IMR-90 (cell line): ENCODE measurements at regions not wholly inside any gene's neighbourhood (a gene's known extent, or its start where the extent isn't known, plus 50 kb on each side); places are given as distances from the start of the nearest gene placed in this dataset.

Source experiments
- ATAC-seq: fragments of 200-7000 bp; cut with Tn5 transposase; 2 replicates; pipeline ENCODE4 v1.9.1; 2020; ENCODE audit warnings: low read depth, mild to moderate bottlenecking, moderate library complexity
- BruUV-seq: library from RNA; stranded (reverse); fragments of 400-500 nt; replicated peaks from 2 replicates; lab custom pipeline; 2021; lab: Mats Ljungman, UMichigan
- CTCF ChIA-PET: fragments of 300-600 bp; formaldehyde crosslinking; extraction: SDS; loops from one replicate; lab custom pipeline; 2021; ENCODE audit warnings: antibody characterized with exemption; lab: Yijun Ruan, JAX
- POLR2A ChIA-PET: fragments of 300-600 bp; sonication (Branson Sonifier 250); formaldehyde crosslinking; loops from one replicate; lab custom pipeline; 2022; ENCODE audit warnings: antibody characterized with exemption; ENCODE audit not compliant: unreplicated experiment; lab: Charles Lee
- DNase-seq: peaks from one replicate; pipeline ENCODE4 v3.0.0; 2013
- H2AFZ ChIP-seq: replicated peaks from 2 replicates; pipeline ENCODE3; 2013; ENCODE audit warnings: low read length, mild to moderate bottlenecking; ENCODE audit not compliant: poor library complexity
- H2AK5ac ChIP-seq: 2 replicates; pipeline ENCODE4 v1.6.1; 2013; ENCODE audit warnings: low read depth, low read length, inconsistent platforms
- H2AK9ac ChIP-seq: replicated peaks from 2 replicates; pipeline ENCODE3; 2013; ENCODE audit warnings: mild to moderate bottlenecking, low read depth, low read length, moderate library complexity; ENCODE audit not compliant: poor library complexity
- H2BK120ac ChIP-seq: 2 replicates; pipeline ENCODE4 v1.6.1; 2013; ENCODE audit warnings: low read depth, low read length, inconsistent platforms
- H2BK15ac ChIP-seq: 3 replicates; pipeline ENCODE4 v1.6.1; 2013; ENCODE audit warnings: low read depth, low read length, inconsistent platforms
- H2BK20ac ChIP-seq: 2 replicates; pipeline ENCODE4 v1.6.1; 2013; ENCODE audit warnings: low read depth, mild to moderate bottlenecking, inconsistent platforms, low read length, moderate library complexity
- H2BK5ac ChIP-seq: 2 replicates; pipeline ENCODE4 v1.6.1; 2013; ENCODE audit warnings: mild to moderate bottlenecking, low read depth, low read length, inconsistent platforms; ENCODE audit not compliant: poor library complexity, severe bottlenecking
- H3K14ac ChIP-seq: replicated peaks from 2 replicates; pipeline ENCODE4 v1.6.1; 2013; ENCODE audit warnings: low read depth, low read length, inconsistent platforms
- H3K18ac ChIP-seq: 2 replicates; pipeline ENCODE4 v1.6.1; 2013; ENCODE audit warnings: low read depth, low read length, control low read depth
- H3K23ac ChIP-seq: 2 replicates; pipeline ENCODE4 v1.6.1; 2013; ENCODE audit warnings: low read depth, low read length, inconsistent platforms
- H3K27ac ChIP-seq: 2 replicates; pipeline ENCODE4 v1.5.1; 2013; ENCODE audit warnings: mild to moderate bottlenecking, control low read depth, low read length; ENCODE audit not compliant: insufficient read depth
- H3K27me3 ChIP-seq: 2 replicates; pipeline ENCODE4 v1.6.1; 2013; ENCODE audit warnings: low read length; ENCODE audit not compliant: control insufficient read depth, insufficient read depth
- H3K36me3 ChIP-seq: 2 replicates; pipeline ENCODE4 v1.6.1; 2013; ENCODE audit warnings: low read length, mixed read lengths; ENCODE audit not compliant: control insufficient read depth, insufficient read depth
- H3K4ac ChIP-seq: 2 replicates; pipeline ENCODE4 v1.6.1; 2013; ENCODE audit warnings: low read depth, low read length, inconsistent platforms
- H3K4me1 ChIP-seq: 2 replicates; pipeline ENCODE4 v1.6.1; 2013; ENCODE audit warnings: low read length, mixed read lengths; ENCODE audit not compliant: control insufficient read depth, insufficient read depth
- H3K4me2 ChIP-seq: 2 replicates; pipeline ENCODE4 v1.6.1; 2013; ENCODE audit warnings: low read depth, mild to moderate bottlenecking, control low read depth, low read length, moderate library complexity
- H3K4me3 ChIP-seq: 2 replicates; pipeline ENCODE4 v1.5.1; 2013; ENCODE audit warnings: low read depth, mild to moderate bottlenecking, control low read depth, low read length, moderate library complexity; ENCODE audit not compliant: insufficient read depth
- H3K56ac ChIP-seq: 2 replicates; pipeline ENCODE4 v1.6.1; 2013; ENCODE audit warnings: low read length, inconsistent platforms; ENCODE audit not compliant: insufficient read depth; ENCODE audit errors: extremely low read depth
- H3K79me1 ChIP-seq, 2 experiments: 2 replicates each; pipeline ENCODE4 v1.6.1; 2013; ENCODE audit warnings: low read length in 2 of 2, inconsistent platforms in 1 of 2, low read depth in 1 of 2
- H3K9ac ChIP-seq: 2 replicates; pipeline ENCODE4 v1.6.1; 2013; ENCODE audit warnings: low read depth, low read length, control low read depth
- H3K9me1 ChIP-seq: 2 replicates; pipeline ENCODE4 v1.6.1; 2013; ENCODE audit warnings: low read length, inconsistent platforms; ENCODE audit not compliant: insufficient read depth
- H3K9me3 ChIP-seq: 2 replicates; pipeline ENCODE4 v1.6.1; 2013; ENCODE audit warnings: low read length; ENCODE audit not compliant: control insufficient read depth, insufficient read depth
- H4K20me1 ChIP-seq: 2 replicates; pipeline ENCODE4 v1.6.1; 2013; ENCODE audit warnings: low read length, inconsistent platforms; ENCODE audit not compliant: insufficient read depth
- H4K5ac ChIP-seq: 2 replicates; pipeline ENCODE4 v1.6.1; 2013; ENCODE audit warnings: mild to moderate bottlenecking, low read depth, low read length, control low read depth
- H4K8ac ChIP-seq, 2 experiments: 2 replicates each; pipeline ENCODE4 v1.6.1; 2013; ENCODE audit warnings: low read depth in 2 of 2, low read length in 2 of 2, control low read depth in 1 of 2, inconsistent platforms in 1 of 2
- H4K91ac ChIP-seq: 2 replicates; pipeline ENCODE4 v1.6.1; 2013; ENCODE audit warnings: low read depth, low read length, inconsistent platforms; ENCODE audit not compliant: insufficient read depth
- MAFK ChIP-seq: IDR thresholded peaks from 2 replicates; pipeline ENCODE4 v1.6.1; 2012; ENCODE audit warnings: low read depth, low read length, improper control_type of control experiment
- RFX5 ChIP-seq: IDR thresholded peaks from 2 replicates; pipeline ENCODE4 v1.8.0; 2012; ENCODE audit warnings: low read depth, mild to moderate bottlenecking, low read length, moderate library complexity
- USF2 ChIP-seq: fragments of 150-350 bp; IDR thresholded peaks from 2 replicates; pipeline ENCODE4 v1.6.1; 2017; ENCODE audit warnings: mild to moderate bottlenecking, antibody characterized with exemption, low read length, low read depth
- WGBS, 2 experiments: methylation state at CpG; one replicate each; pipeline versions ENCODE4 v1.1.5 to v1.1.7; 2013; ENCODE audit warnings: missing lambda C conversion rate in 2 of 2; ENCODE audit not compliant: insufficient read length in 1 of 2; ENCODE audit errors: extremely low coverage in 2 of 2; 5-methylcytosine and 5-hydroxymethylcytosine counted together
- dilution Hi-C: fragments of 300-500 bp; cut with HindIII; formaldehyde crosslinking; loops from one replicate; pipeline ENCODE4 v1.14.3; 2018; ENCODE audit warnings: low sequenced_read_pairs; ENCODE audit not compliant: unreplicated experiment
- in situ Hi-C: fragments of 300-500 bp; cut with MboI; formaldehyde crosslinking; loops from 3 replicates; pipeline ENCODE4 v1.14.3; 2019; ENCODE audit warnings: low sequenced_read_pairs, inconsistent platforms, mixed read lengths
- intact Hi-C: fragments of 100-400 bp; cut with micrococcal nuclease; formaldehyde crosslinking; loops from 2 replicates; pipeline ENCODE4 v1.10.0; 2022
- TF ChIP-seq, protein P1 (sequence below): fragments of 150-350 bp; IDR thresholded peaks from 2 replicates; pipeline ENCODE4 v1.6.1; 2016; ENCODE audit warnings: low read depth, mild to moderate bottlenecking, low read length, moderate library complexity, borderline replicate concordance

DNA sequence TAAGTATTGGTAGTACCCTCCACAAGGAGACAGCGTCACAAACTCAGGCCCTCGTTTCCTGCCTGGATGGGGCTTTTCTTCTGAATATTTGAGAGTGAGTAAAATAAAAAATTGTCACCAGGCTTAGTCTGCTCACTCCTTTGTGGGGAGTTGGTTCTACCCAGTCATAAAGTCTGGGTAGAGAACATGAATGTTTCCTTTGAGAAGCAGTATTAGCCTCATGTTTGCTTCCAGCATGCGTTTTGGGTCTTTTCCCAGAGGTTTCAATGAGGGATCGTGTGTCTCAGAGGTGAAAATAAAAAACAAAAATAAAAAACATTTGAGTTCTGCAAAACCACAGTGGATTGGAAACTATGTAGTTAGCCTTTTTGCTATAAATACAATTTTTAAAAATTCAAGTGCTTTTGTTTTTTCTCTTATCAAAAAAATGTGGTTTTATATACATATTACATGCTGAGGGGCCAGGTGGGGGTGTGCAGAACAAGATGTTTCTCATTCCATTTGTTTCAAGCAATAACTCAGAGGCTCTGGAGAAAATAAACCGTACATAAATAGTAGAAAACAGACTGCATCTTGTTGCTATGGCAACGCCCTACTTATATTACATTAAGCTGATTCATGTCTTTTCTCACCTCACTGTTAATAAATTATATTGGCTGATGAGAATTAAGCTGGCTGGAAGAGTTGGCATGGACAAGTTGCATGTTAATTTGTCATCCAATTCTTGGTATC is 182.8 kb upstream of the FOXN2 start:
- Histone ChIP-seq H4K91ac (no peak overlapping the region), H2BK120ac (no peak overlapping the region), H4K5ac (no peak overlapping the region), H2AK9ac (no peak overlapping the region), H3K4ac (no peak overlapping the region), H3K9ac (no peak overlapping the region), H3K36me3 (no peaks in the 10 kb centered on the region), H3K4me3 (no peak overlapping the region), H3K23ac (no peak overlapping the region), H3K4me2 (no peak overlapping the region), H2BK15ac (no peak overlapping the region), H3K18ac (no peak overlapping the region), H3K9me3 (no peaks in the 10 kb centered on the region), H3K56ac (no peak overlapping the region), H4K20me1 (no peaks in the 10 kb centered on the region), H2AK5ac (no peak overlapping the region), H4K8ac (no peak overlapping the region), H3K9me1 (no peaks in the 10 kb centered on the region), H3K79me1 (no peaks in the 10 kb centered on the region), H3K27me3 (no peaks in the 10 kb centered on the region), H2BK20ac (no peak overlapping the region), H3K27ac (no peak overlapping the region), H3K14ac (no peak overlapping the region), H2BK5ac (no peak overlapping the region), H2AFZ (no peak overlapping the region), H3K4me1 (no peaks in the 10 kb centered on the region)
- dilution Hi-C loops (no loop called here), intact Hi-C loops (no loop called here), in situ Hi-C loops (no loop called here)
- POLR2A ChIA-PET, result no interaction called here
- TF ChIP-seq MAFK (0 out of 2 replicates have a peak, but pooled peaks have one; percentile 17), RFX5 (no peak), USF2 (no peak)
- TF ChIP-seq, protein P1, sequence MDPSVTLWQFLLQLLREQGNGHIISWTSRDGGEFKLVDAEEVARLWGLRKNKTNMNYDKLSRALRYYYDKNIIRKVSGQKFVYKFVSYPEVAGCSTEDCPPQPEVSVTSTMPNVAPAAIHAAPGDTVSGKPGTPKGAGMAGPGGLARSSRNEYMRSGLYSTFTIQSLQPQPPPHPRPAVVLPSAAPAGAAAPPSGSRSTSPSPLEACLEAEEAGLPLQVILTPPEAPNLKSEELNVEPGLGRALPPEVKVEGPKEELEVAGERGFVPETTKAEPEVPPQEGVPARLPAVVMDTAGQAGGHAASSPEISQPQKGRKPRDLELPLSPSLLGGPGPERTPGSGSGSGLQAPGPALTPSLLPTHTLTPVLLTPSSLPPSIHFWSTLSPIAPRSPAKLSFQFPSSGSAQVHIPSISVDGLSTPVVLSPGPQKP, result no peak
- peak; percentile 53 for DNase-seq
- WGBS, 2 experiments, result no CpG with 5 or more reads among the region's 6 CpGs
- CTCF ChIA-PET, result no interaction called here
- BruUV-seq, result no TSS peak
- peak; percentile 84 for ATAC-seq
